Lower leg skin (tissue), 4 donors: ENCODE measurements at regions not wholly inside any gene's neighbourhood (a gene's known extent, or its start where the extent isn't known, plus 50 kb on each side); places are given as distances from the start of the nearest gene placed in this dataset.

Experiments
- DNase-seq, 2 donors: peaks; one replicate each; pipeline ENCODE4 v3.0.0-alpha.2; 2019; ENCODE audit warnings: low spot score in 2 of 2
- H3K4me3 ChIP-seq: fragments of 200-600 bp; sonication (generic); 2 replicates; pipeline ENCODE4 v1.5.1; 2017; ENCODE audit warnings: mild to moderate bottlenecking, low read depth; ENCODE audit not compliant: poor library complexity, severe bottlenecking
- CTCF ChIP-seq, 3 donors: fragments of 450-650 bp; IDR thresholded peaks; one replicate each; pipeline ENCODE4 v1.5.1; 2016; ENCODE audit warnings: antibody characterized with exemption in 3 of 3, mild to moderate bottlenecking in 3 of 3, moderate library complexity in 2 of 3
- POLR2A ChIP-seq, 2 donors: fragments of 450-650 bp; IDR thresholded peaks; one replicate each; pipeline ENCODE4 v1.6.1; 2016 to 2017; ENCODE audit warnings: antibody characterized with exemption in 2 of 2, mild to moderate bottlenecking in 1 of 2, moderate library complexity in 1 of 2
- WGBS, 2 donors: methylation state at CpG; one replicate each; pipeline ENCODE4 v1.1.5; 2018; 5-methylcytosine and 5-hydroxymethylcytosine counted together
- intact Hi-C: fragments of 100-400 bp; cut with DNase I; formaldehyde crosslinking; loops from one replicate; pipeline ENCODE4 v1.15.0; 2023; ENCODE audit warnings: low total_unique reads

GRCh38 chr20:56783826-56784225 lies 154.7 kb downstream of the TFAP2C start:
- intact Hi-C loops, result no loop called here
- WGBS, 2 donors, result 67 to 74% methylated on average over 4 of the region's 4 CpGs
- TF ChIP-seq CTCF (IDR thresholded peaks at IDR 0.05) (no peak), POLR2A (IDR thresholded peaks at IDR 0.05) (no peak)

GRCh38 chr20:56786503-56786902 lies 157.4 kb downstream of the TFAP2C start:
- intact Hi-C loops, result no loop called here
- DNase-seq, result no peak
- H3K4me3 ChIP-seq, result no peak overlapping the region
- WGBS, 2 donors, result 66 to 70% methylated on average over 5 of the region's 5 CpGs
- TF ChIP-seq POLR2A (IDR thresholded peaks at IDR 0.05), result no peak
- TF ChIP-seq CTCF (IDR thresholded peaks at IDR 0.05), result no peak

More at GRCh38 chr20:56783826-56784225, 154.7 kb downstream of the TFAP2C start:
- no peak overlapping the region for H3K4me3 ChIP-seq
- no peak for DNase-seq

GRCh38 chr20:56788041-56788670 lies 159.1 kb downstream of the TFAP2C start:
- WGBS, 2 donors, result 45 to 54% methylated on average over 7 of the region's 7 CpGs
- intact Hi-C loops, result no loop called here
- DNase-seq, result peak in 1 of 2 donors; percentile 72
- H3K4me3 ChIP-seq, result no peak overlapping the region
- TF ChIP-seq CTCF (IDR thresholded peaks at IDR 0.05) (no peak), POLR2A (IDR thresholded peaks at IDR 0.05) (no peak)

GRCh38 chr20:56788671-56789610 lies 159.8 kb downstream of the TFAP2C start:
- no peak for TF ChIP-seq CTCF (IDR thresholded peaks at IDR 0.05)
- no peak overlapping the region for H3K4me3 ChIP-seq
- intact Hi-C loops, result no loop called here
- no peak for DNase-seq
- 78 to 84% methylated on average over 6 of the region's 6 CpGs for WGBS, 2 donors

- intact Hi-C loops, result no loop called here
Measured at GRCh38 chr20:56793916-56794315, 164.8 kb downstream of the TFAP2C start.

More at GRCh38 chr20:56793916-56794315, 164.8 kb downstream of the TFAP2C start:
- TF ChIP-seq POLR2A (IDR thresholded peaks at IDR 0.05) (no peak), CTCF (IDR thresholded peaks at IDR 0.05) (no peak)
- DNase-seq, result no peak
- WGBS, 2 donors, result 82 to 85% methylated on average over 7 of the region's 7 CpGs
- no peak overlapping the region for H3K4me3 ChIP-seq
